ENCODE measurements at regions not wholly inside any gene's neighbourhood (a gene's known extent, or its start where the extent isn't known, plus 50 kb on each side); places are given as distances from the start of the nearest gene placed in this dataset.

- no peak for DNase-seq
Measured at GRCh38 chr20:51335329-51335841, 207.1 kb downstream of the NFATC2 start.

- no peak for DNase-seq
Measured at GRCh38 chr20:51334609-51335008, 207.9 kb downstream of the NFATC2 start.

- DNase-seq = no peak
Measured at GRCh38 chr20:51333971-51334370, 208.5 kb downstream of the NFATC2 start.

GRCh38 chr20:51333446-51333845, 209.1 kb downstream of the NFATC2 start:
- no peak for DNase-seq

GRCh38 chr20:51331481-51331880, 211.0 kb downstream of the NFATC2 start:
- no peak for DNase-seq

GRCh38 chr20:51329845-51330244, 212.7 kb downstream of the NFATC2 start:
- no peak for DNase-seq

GRCh38 chr20:51327251-51327841, 215.2 kb downstream of the NFATC2 start:
- no peak for DNase-seq

- DNase-seq = peak; percentile 36
Measured at GRCh38 chr20:51326201-51326819, 216.2 kb downstream of the NFATC2 start.

- no peak for DNase-seq
Measured at GRCh38 chr20:51322164-51322707, 220.3 kb downstream of the NFATC2 start.

- no peak for DNase-seq
Measured at GRCh38 chr20:51321343-51322163, 221.0 kb downstream of the NFATC2 start.

GRCh38 chr20:51319522-51319921, 223.0 kb downstream of the NFATC2 start:
- DNase-seq = no peak

- peak; percentile 51 for DNase-seq
Measured at GRCh38 chr20:51318058-51318949, 224.2 kb downstream of the NFATC2 start.

GRCh38 chr20:51315390-51315789, 227.1 kb downstream of the NFATC2 start:
- no peak for DNase-seq

- DNase-seq = no peak
Measured at GRCh38 chr20:51313358-51313827, 229.1 kb downstream of the NFATC2 start.

- no peak for DNase-seq
Measured at GRCh38 chr20:51312480-51312783, 230.1 kb downstream of the NFATC2 start.

- no peak for DNase-seq
Measured at GRCh38 chr20:51311636-51312479, 230.7 kb downstream of the NFATC2 start.

- DNase-seq = no peak
Measured at GRCh38 chr20:51310216-51310615, 232.3 kb downstream of the NFATC2 start.

- DNase-seq = no peak
Measured at GRCh38 chr20:51309128-51309527, 233.4 kb downstream of the NFATC2 start.

- DNase-seq = peak; percentile 67
Measured at GRCh38 chr20:51306521-51307358, 235.8 kb downstream of the NFATC2 start.

- no peak for DNase-seq
Measured at GRCh38 chr20:51306081-51306480, 236.4 kb downstream of the NFATC2 start.
